Upper lobe of left lung (tissue), 6 donors: ENCODE measurements at regions not wholly inside any gene's neighbourhood (a gene's known extent, or its start where the extent isn't known, plus 50 kb on each side); places are given as distances from the start of the nearest gene placed in this dataset.

Experiments used
- ATAC-seq, 2 donors: fragments of 200-7000 bp; cut with Tn5 transposase; one replicate each; pipeline ENCODE4 v1.9.1; 2022; ENCODE audit warnings: mild to moderate bottlenecking in 2 of 2, moderate library complexity in 2 of 2; ENCODE audit not compliant: low FRiP score in 2 of 2
- DNase-seq, 2 donors: peaks; one replicate each; pipeline ENCODE4 v3.0.0-alpha.2; 2019 to 2020
- H3K27ac ChIP-seq, 4 donors: fragments of 200-600 bp; sonication (generic); one replicate each; pipeline ENCODE4 v1.5.1; 2016 to 2019
- H3K27me3 ChIP-seq, 4 donors: fragments of 200-600 bp; sonication (generic); one replicate each; pipeline ENCODE4 v1.5.1; 2017 to 2019
- H3K36me3 ChIP-seq, 4 donors: fragments of 200-600 bp; sonication (generic); one replicate each; pipeline ENCODE4 v1.5.1; 2016 to 2019
- H3K4me1 ChIP-seq, 4 donors: fragments of 200-600 bp; sonication (generic); one replicate each; pipeline ENCODE4 v1.5.1; 2018 to 2019
- H3K4me3 ChIP-seq, 4 donors: fragments of 200-600 bp; sonication (generic); one replicate each; pipeline ENCODE4 v1.5.1; 2017 to 2019; ENCODE audit warnings: mild to moderate bottlenecking in 2 of 4, moderate library complexity in 1 of 4
- H3K9me3 ChIP-seq, 4 donors: fragments of 200-600 bp; sonication (generic); one replicate each; pipeline ENCODE4 v1.5.1; 2018 to 2019
- CTCF ChIP-seq, 6 experiments: fragments of 450-650 bp in 4 of 6; fragments of 200-600 bp in 2 of 6; sonication (generic) in 2 of 6; IDR thresholded peaks; one replicate each; pipeline ENCODE4 v1.5.1; 2016 to 2019; ENCODE audit warnings: antibody characterized with exemption in 6 of 6
- EP300 ChIP-seq, 4 donors: sonication (generic); formaldehyde crosslinking; IDR thresholded peaks; one replicate each; pipeline ENCODE4 v1.5.1; 2017; ENCODE audit warnings: antibody characterized with exemption in 4 of 4, control low read depth in 2 of 4
- POLR2A ChIP-seq, 4 donors: fragments of 450-650 bp; IDR thresholded peaks; one replicate each; pipeline ENCODE4 v1.5.1; 2016 to 2017; ENCODE audit warnings: antibody characterized with exemption in 4 of 4, mild to moderate bottlenecking in 2 of 4
- POLR2AphosphoS5 ChIP-seq, 2 donors: sonication (generic); formaldehyde crosslinking; IDR thresholded peaks; one replicate each; pipeline ENCODE4 v1.5.1; 2017; ENCODE audit warnings: antibody characterized with exemption in 2 of 2
- WGBS, 2 donors: methylation state at CpG; one replicate each; pipeline ENCODE4 v1.1.5; 2017 to 2018; 5-methylcytosine and 5-hydroxymethylcytosine counted together
- donor health status: DM: no; HTN: no; CAD: no; lungs with moderate emphysema.
- donor health status: DM: no; HTN: yes; CAD: no; lungs with severe emphysema.

- TF ChIP-seq POLR2A (IDR thresholded peaks at IDR 0.05), result no peak
- TF ChIP-seq CTCF (IDR thresholded peaks at IDR 0.05), result no peak
- TF ChIP-seq POLR2AphosphoS5 (IDR thresholded peaks at IDR 0.05), result no peak
- no peak for TF ChIP-seq EP300 (IDR thresholded peaks at IDR 0.05)
- Histone ChIP-seq H3K4me3 (no peak overlapping the region), H3K27me3 (no peaks in the 10 kb centered on the region), H3K9me3 (no peaks in the 10 kb centered on the region), H3K4me1 (no peaks in the 10 kb centered on the region), H3K27ac (no peak overlapping the region), H3K36me3 (no peaks in the 10 kb centered on the region)
- WGBS, 2 donors, result 55 to 74% methylated on average over 8 of the region's 8 CpGs
- DNase-seq (no peak), ATAC-seq (no peak)
Observed at GRCh38 chr5:86929123-86929766, 311.5 kb downstream of the COX7C start.

- no peaks in the 10 kb centered on the region for H3K9me3 ChIP-seq
- no peak overlapping the region for H3K27ac ChIP-seq
- no peak overlapping the region for H3K4me3 ChIP-seq
- no peaks in the 10 kb centered on the region for H3K27me3 ChIP-seq
- no peak for DNase-seq
- no peak for ATAC-seq
- TF ChIP-seq CTCF (IDR thresholded peaks at IDR 0.05) (no peak), EP300 (IDR thresholded peaks at IDR 0.05) (no peak), POLR2A (IDR thresholded peaks at IDR 0.05) (no peak), POLR2AphosphoS5 (IDR thresholded peaks at IDR 0.05) (no peak)
- no peaks in the 10 kb centered on the region for H3K36me3 ChIP-seq
- H3K4me1 ChIP-seq, result no peaks in the 10 kb centered on the region
- 62 to 68% methylated on average over 3 of the region's 3 CpGs for WGBS, 2 donors
Observed at GRCh38 chr5:86951761-86952160, 315.9 kb upstream of the RASA1 start.

- ATAC-seq (no peak), DNase-seq (no peak)
- 90 to 96% methylated on average over 1 of the region's 1 CpG for WGBS, 2 donors
- Histone ChIP-seq H3K27ac (no peak overlapping the region), H3K4me3 (no peak overlapping the region), H3K4me1 (no peaks in the 10 kb centered on the region), H3K27me3 (no peaks in the 10 kb centered on the region), H3K36me3 (no peaks in the 10 kb centered on the region), H3K9me3 (no peaks in the 10 kb centered on the region)
- TF ChIP-seq POLR2A (IDR thresholded peaks at IDR 0.05) (no peak), CTCF (IDR thresholded peaks at IDR 0.05) (no peak), EP300 (IDR thresholded peaks at IDR 0.05) (no peak), POLR2AphosphoS5 (IDR thresholded peaks at IDR 0.05) (no peak)
Observed at GRCh38 chr5:86964889-86965288, 302.8 kb upstream of the RASA1 start.

GRCh38 chr5:86968301-86968753, 299.4 kb upstream of the RASA1 start:
- TF ChIP-seq POLR2A (IDR thresholded peaks at IDR 0.05), result no peak
- peak in 3 of 6 experiments; percentile 32 to 46 (median 38) for TF ChIP-seq CTCF (IDR thresholded peaks at IDR 0.05)
- TF ChIP-seq EP300 (IDR thresholded peaks at IDR 0.05), result no peak
- TF ChIP-seq POLR2AphosphoS5 (IDR thresholded peaks at IDR 0.05), result no peak
- ATAC-seq (peak in 1 of 2 donors; percentile 56), DNase-seq (no peak)
- 1 to 6% methylated on average over 4 of the region's 4 CpGs for WGBS, 2 donors
- no peaks in the 10 kb centered on the region for H3K27me3 ChIP-seq
- H3K9me3 ChIP-seq, result no peaks in the 10 kb centered on the region
- H3K4me3 ChIP-seq, result no peak overlapping the region
- peaks cover 0 to 6% (median 0%) of the 10 kb centered on the region in 4 donors for H3K4me1 ChIP-seq
- H3K36me3 ChIP-seq, result no peaks in the 10 kb centered on the region
- no peak overlapping the region for H3K27ac ChIP-seq

GRCh38 chr5:86970361-86970760, 297.3 kb upstream of the RASA1 start:
- TF ChIP-seq EP300 (IDR thresholded peaks at IDR 0.05), result no peak
- TF ChIP-seq CTCF (IDR thresholded peaks at IDR 0.05), result no peak
- no peak for TF ChIP-seq POLR2AphosphoS5 (IDR thresholded peaks at IDR 0.05)
- no peak for TF ChIP-seq POLR2A (IDR thresholded peaks at IDR 0.05)
- WGBS, 2 donors, result 65 to 77% methylated on average over 3 of the region's 3 CpGs
- H3K9me3 ChIP-seq, result no peaks in the 10 kb centered on the region
- no peaks in the 10 kb centered on the region for H3K27me3 ChIP-seq
- H3K27ac ChIP-seq, result no peak overlapping the region
- ATAC-seq, result no peak
- no peak overlapping the region for H3K4me3 ChIP-seq
- no peaks in the 10 kb centered on the region for H3K36me3 ChIP-seq
- peak in 1 of 2 donors; percentile 30 for DNase-seq
- peaks cover 0 to 6% (median 0%) of the 10 kb centered on the region in 4 donors for H3K4me1 ChIP-seq
